ENCODE measurements at regions not wholly inside any gene's neighbourhood (a gene's known extent, or its start where the extent isn't known, plus 50 kb on each side); places are given as distances from the start of the nearest gene placed in this dataset.

DNA sequence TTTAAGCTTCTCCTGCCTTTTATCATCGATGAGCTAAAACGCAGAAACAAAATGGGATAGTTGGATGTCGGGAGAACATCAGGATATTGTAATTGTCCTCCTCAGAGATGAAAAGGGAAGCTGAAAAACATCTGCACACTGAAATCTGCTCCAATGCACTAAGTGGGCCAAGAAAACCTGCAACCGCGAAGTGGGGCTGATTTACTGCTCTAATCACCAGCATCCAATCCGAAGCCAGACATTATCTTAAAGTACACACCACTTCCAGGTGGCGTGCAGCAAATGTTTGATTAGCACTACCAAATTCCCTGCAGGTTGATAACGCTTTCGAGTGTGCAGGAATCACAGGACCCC, 230.3 kb upstream of the SLC14A2 start:
- RAD21 ChIA-PET (ENCODE audit: unreplicated experiment), result interaction anchor here (0.6 to 2.5 kb wide), 10 partner anchors 13 to 1764 kb away, joined by 3 to 10 read pairs (median 4); no protein-coding TSS in a partner anchor
- DNase-seq (ENCODE audit: low read depth, low spot score) (no peak), ATAC-seq (no peak), FAIRE-seq (no peak)
- Histone ChIP-seq H3K9ac (ENCODE audit: control insufficient read depth, insufficient read depth, low read length) (no peak overlapping the region), H3K27me3 (replicated peaks in 1 of 2; ENCODE audit: control insufficient read depth in 2 of 2, insufficient read depth in 2 of 2, low read length in 1 of 2) (peaks cover 0 to 2% of the 10 kb centered on the region in 2 experiments; a peak in 1 of 4 replicates), H3K4me2 (ENCODE audit: control insufficient read depth, insufficient read depth) (no peak overlapping the region), H3K27ac (ENCODE audit: control insufficient read depth, insufficient read depth) (no peak overlapping the region), H3K79me2 (ENCODE audit: control insufficient read depth, insufficient read depth, low read length) (no peaks in the 10 kb centered on the region), H2AFZ (ENCODE audit: control insufficient read depth, low read depth, low read length) (no peak overlapping the region), H4K20me1 (ENCODE audit: control insufficient read depth, insufficient read depth) (no peaks in the 10 kb centered on the region), H3K4me3 (no peak overlapping the region), H3K36me3 (ENCODE audit: control insufficient read depth in 2 of 2, insufficient read depth in 2 of 2, low read length in 1 of 2) (no peaks in the 10 kb centered on the region), H3K9me3 (replicated peaks; ENCODE audit: control insufficient read depth, insufficient read depth, low read length) (no peaks in the 10 kb centered on the region), H3K4me1 (ENCODE audit: control insufficient read depth, insufficient read depth, low read length) (no peaks in the 10 kb centered on the region)
- SMC1A ChIA-PET (ENCODE audit: uncharacterized antibody, unreplicated experiment), result interaction anchor here (0.6 to 3.2 kb wide), 14 partner anchors 14 to 1498 kb away, joined by 3 to 18 read pairs (median 4); no protein-coding TSS in a partner anchor
- in situ Hi-C loops (cut with MboI), result no loop called here
- no TSS peak for BruUV-seq (replicated peaks)
- POLR2A ChIA-PET, result interaction anchor here (0.6 kb wide), 1 partner anchor 1748 kb away, joined by 4 read pairs; no protein-coding TSS in a partner anchor
- CTCF ChIA-PET, result interaction anchor here (0.6 to 8.5 kb wide), 24 partner anchors 8 to 1814 kb away, joined by 3 to 78 read pairs (median 4); no protein-coding TSS in a partner anchor
- WGBS (ENCODE audit: insufficient coverage, insufficient replicate concordance, low lambda C conversion rate, missing lambda C conversion rate), result 31% methylated on average over 9 of the region's 9 CpGs
- intact Hi-C loops (cut with micrococcal nuclease; ENCODE audit: unreplicated experiment), result loop anchor here (1.0 to 10.0 kb wide), 8 partner anchors 102 to 1764 kb away; no protein-coding TSS in a partner anchor
- TF ChIP-seq SRF (IDR thresholded peaks at IDR 0.05; ENCODE audit: low read depth in 2 of 2, low read length in 2 of 2) (no peak), STAT3 (IDR thresholded peaks at IDR 0.05; ENCODE audit: low read depth, low read length) (no peak)
- TF ChIP-seq, protein P1, sequence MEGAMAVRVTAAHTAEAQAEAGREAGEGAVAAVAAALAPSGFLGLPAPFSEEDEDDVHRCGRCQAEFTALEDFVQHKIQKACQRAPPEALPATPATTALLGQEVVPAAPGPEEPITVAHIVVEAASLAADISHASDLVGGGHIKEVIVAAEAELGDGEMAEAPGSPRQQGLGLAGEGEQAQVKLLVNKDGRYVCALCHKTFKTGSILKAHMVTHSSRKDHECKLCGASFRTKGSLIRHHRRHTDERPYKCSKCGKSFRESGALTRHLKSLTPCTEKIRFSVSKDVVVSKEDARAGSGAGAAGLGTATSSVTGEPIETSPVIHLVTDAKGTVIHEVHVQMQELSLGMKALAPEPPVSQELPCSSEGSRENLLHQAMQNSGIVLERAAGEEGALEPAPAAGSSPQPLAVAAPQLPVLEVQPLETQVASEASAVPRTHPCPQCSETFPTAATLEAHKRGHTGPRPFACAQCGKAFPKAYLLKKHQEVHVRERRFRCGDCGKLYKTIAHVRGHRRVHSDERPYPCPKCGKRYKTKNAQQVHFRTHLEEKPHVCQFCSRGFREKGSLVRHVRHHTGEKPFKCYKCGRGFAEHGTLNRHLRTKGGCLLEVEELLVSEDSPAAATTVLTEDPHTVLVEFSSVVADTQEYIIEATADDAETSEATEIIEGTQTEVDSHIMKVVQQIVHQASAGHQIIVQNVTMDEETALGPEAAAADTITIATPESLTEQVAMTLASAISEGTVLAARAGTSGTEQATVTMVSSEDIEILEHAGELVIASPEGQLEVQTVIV (IDR thresholded peaks at IDR 0.05; ENCODE audit: borderline replicate concordance, partially characterized antibody), result no peak

All from GM12878 (cell line).